ENCODE measurements at regions not wholly inside any gene's neighbourhood (a gene's known extent, or its start where the extent isn't known, plus 50 kb on each side); places are given as distances from the start of the nearest gene placed in this dataset.

- Mint-ChIP-seq H3K27me3 (ENCODE audit: unreplicated experiment) (no peaks in the 10 kb centered on the region), H3K4me1 (ENCODE audit: unreplicated experiment) (no peaks in the 10 kb centered on the region), H3K36me3 (ENCODE audit: low read depth, unreplicated experiment) (no peaks in the 10 kb centered on the region), H3K27ac (ENCODE audit: unreplicated experiment) (no peak overlapping the region), H3K4me3 (ENCODE audit: unreplicated experiment) (no peak overlapping the region), H3K9me3 (ENCODE audit: unreplicated experiment) (no peaks in the 10 kb centered on the region)
- DNase-seq (ENCODE audit: low spot score): no peak
- TF ChIP-seq CTCF (IDR thresholded peaks at IDR 0.05; ENCODE audit: unreplicated experiment): no peak
Observed at GRCh38 chr3:21105784-21106183, 645.2 kb downstream of the ZNF385D start.

- Mint-ChIP-seq H3K9me3 (ENCODE audit: unreplicated experiment) (no peaks in the 10 kb centered on the region), H3K27ac (ENCODE audit: unreplicated experiment) (no peak overlapping the region), H3K36me3 (ENCODE audit: low read depth, unreplicated experiment) (no peaks in the 10 kb centered on the region), H3K27me3 (ENCODE audit: unreplicated experiment) (no peaks in the 10 kb centered on the region), H3K4me1 (ENCODE audit: unreplicated experiment) (no peaks in the 10 kb centered on the region), H3K4me3 (ENCODE audit: unreplicated experiment) (no peak overlapping the region)
- TF ChIP-seq CTCF (IDR thresholded peaks at IDR 0.05; ENCODE audit: unreplicated experiment): no peak
- no peak for DNase-seq (ENCODE audit: low spot score)
Observed at GRCh38 chr3:21100656-21101359, 650.2 kb downstream of the ZNF385D start.

- no peaks in the 10 kb centered on the region for H3K9me3 Mint-ChIP-seq (ENCODE audit: unreplicated experiment)
- TF ChIP-seq CTCF (IDR thresholded peaks at IDR 0.05; ENCODE audit: unreplicated experiment): no peak
- H3K4me1 Mint-ChIP-seq (ENCODE audit: unreplicated experiment): no peaks in the 10 kb centered on the region
- H3K27me3 Mint-ChIP-seq (ENCODE audit: unreplicated experiment): no peaks in the 10 kb centered on the region
- DNase-seq (ENCODE audit: low spot score): no peak
- H3K4me3 Mint-ChIP-seq (ENCODE audit: unreplicated experiment): no peak overlapping the region
- H3K36me3 Mint-ChIP-seq (ENCODE audit: low read depth, unreplicated experiment): no peaks in the 10 kb centered on the region
- no peak overlapping the region for H3K27ac Mint-ChIP-seq (ENCODE audit: unreplicated experiment)
Observed at GRCh38 chr3:21094686-21095085, 656.3 kb downstream of the ZNF385D start.

GRCh38 chr3:21073561-21073960 is 677.4 kb downstream of the ZNF385D start:
- no peak for TF ChIP-seq CTCF (IDR thresholded peaks at IDR 0.05; ENCODE audit: unreplicated experiment)
- Mint-ChIP-seq H3K27me3 (ENCODE audit: unreplicated experiment) (no peaks in the 10 kb centered on the region), H3K4me1 (ENCODE audit: unreplicated experiment) (no peaks in the 10 kb centered on the region), H3K9me3 (ENCODE audit: unreplicated experiment) (no peaks in the 10 kb centered on the region), H3K27ac (ENCODE audit: unreplicated experiment) (no peak overlapping the region), H3K36me3 (ENCODE audit: low read depth, unreplicated experiment) (no peaks in the 10 kb centered on the region), H3K4me3 (ENCODE audit: unreplicated experiment) (no peak overlapping the region)
- DNase-seq (ENCODE audit: low spot score): no peak

- no peak overlapping the region for H3K27ac Mint-ChIP-seq (ENCODE audit: unreplicated experiment)
- H3K9me3 Mint-ChIP-seq (ENCODE audit: unreplicated experiment): no peaks in the 10 kb centered on the region
- no peak for TF ChIP-seq CTCF (IDR thresholded peaks at IDR 0.05; ENCODE audit: unreplicated experiment)
- H3K4me3 Mint-ChIP-seq (ENCODE audit: unreplicated experiment): no peak overlapping the region
- peaks cover 7% of the 10 kb centered on the region for H3K4me1 Mint-ChIP-seq (ENCODE audit: unreplicated experiment)
- DNase-seq (ENCODE audit: low spot score): no peak
- H3K36me3 Mint-ChIP-seq (ENCODE audit: low read depth, unreplicated experiment): no peaks in the 10 kb centered on the region
- no peaks in the 10 kb centered on the region for H3K27me3 Mint-ChIP-seq (ENCODE audit: unreplicated experiment)
Observed at GRCh38 chr3:21067031-21067813, 683.8 kb downstream of the ZNF385D start.
